ENCODE measurements at regions not wholly inside any gene's neighbourhood (a gene's known extent, or its start where the extent isn't known, plus 50 kb on each side); places are given as distances from the start of the nearest gene placed in this dataset.

DNA sequence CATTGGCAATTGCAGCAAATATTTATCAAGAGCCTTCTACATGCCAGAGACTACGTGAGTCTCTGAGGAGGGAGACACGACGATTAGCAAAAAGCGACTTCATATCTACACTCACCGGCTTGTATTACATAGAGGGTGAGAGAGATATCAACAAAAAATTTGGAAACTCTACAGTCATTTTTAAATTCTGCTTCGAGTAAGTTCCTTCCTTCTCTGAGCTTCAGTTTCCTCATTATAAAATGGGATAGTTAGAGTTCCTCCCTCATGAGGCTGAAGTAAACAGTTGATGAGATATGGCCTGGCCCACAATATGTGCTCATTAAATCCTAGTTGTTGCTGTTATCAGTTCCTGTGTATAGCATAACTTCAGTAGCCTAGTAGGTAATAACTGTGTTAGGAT is 64.1 kb upstream of the SIRPA start:
- Mint-ChIP-seq H3K9me3 (no peaks in the 10 kb centered on the region), H3K27me3 (peaks cover 8% of the 10 kb centered on the region), H3K36me3 (ENCODE audit: low read depth) (no peaks in the 10 kb centered on the region), H3K4me3 (no peak overlapping the region), H3K27ac (no peak overlapping the region), H3K4me1 (no peaks in the 10 kb centered on the region)
- no peak for ATAC-seq (replicated peaks)

- H3K4me1 Mint-ChIP-seq: no peaks in the 10 kb centered on the region
- H3K9me3 Mint-ChIP-seq: no peaks in the 10 kb centered on the region
- no peak for ATAC-seq (replicated peaks)
- peaks cover 8% of the 10 kb centered on the region for H3K27me3 Mint-ChIP-seq
- H3K36me3 Mint-ChIP-seq (ENCODE audit: low read depth): no peaks in the 10 kb centered on the region
- no peak overlapping the region for H3K4me3 Mint-ChIP-seq
- no peak overlapping the region for H3K27ac Mint-ChIP-seq
Observed at GRCh38 chr20:1830240-1830639, 65.0 kb upstream of the SIRPA start.

GRCh38 chr20:1829531-1829930 is 65.7 kb upstream of the SIRPA start:
- H3K4me1 Mint-ChIP-seq: no peaks in the 10 kb centered on the region
- no peak overlapping the region for H3K27ac Mint-ChIP-seq
- H3K36me3 Mint-ChIP-seq (ENCODE audit: low read depth): no peaks in the 10 kb centered on the region
- no peak overlapping the region for H3K4me3 Mint-ChIP-seq
- ATAC-seq (replicated peaks): no peak
- H3K9me3 Mint-ChIP-seq: no peaks in the 10 kb centered on the region
- peaks cover 8% of the 10 kb centered on the region for H3K27me3 Mint-ChIP-seq

- Mint-ChIP-seq H3K27ac (no peak overlapping the region), H3K4me3 (no peak overlapping the region), H3K9me3 (peaks cover 6% of the 10 kb centered on the region), H3K36me3 (ENCODE audit: low read depth) (no peaks in the 10 kb centered on the region), H3K27me3 (peaks cover 9% of the 10 kb centered on the region), H3K4me1 (no peaks in the 10 kb centered on the region)
- no peak for ATAC-seq (replicated peaks)
Observed at GRCh38 chr20:1828786-1829131, 66.4 kb upstream of the SIRPA start.

DNA sequence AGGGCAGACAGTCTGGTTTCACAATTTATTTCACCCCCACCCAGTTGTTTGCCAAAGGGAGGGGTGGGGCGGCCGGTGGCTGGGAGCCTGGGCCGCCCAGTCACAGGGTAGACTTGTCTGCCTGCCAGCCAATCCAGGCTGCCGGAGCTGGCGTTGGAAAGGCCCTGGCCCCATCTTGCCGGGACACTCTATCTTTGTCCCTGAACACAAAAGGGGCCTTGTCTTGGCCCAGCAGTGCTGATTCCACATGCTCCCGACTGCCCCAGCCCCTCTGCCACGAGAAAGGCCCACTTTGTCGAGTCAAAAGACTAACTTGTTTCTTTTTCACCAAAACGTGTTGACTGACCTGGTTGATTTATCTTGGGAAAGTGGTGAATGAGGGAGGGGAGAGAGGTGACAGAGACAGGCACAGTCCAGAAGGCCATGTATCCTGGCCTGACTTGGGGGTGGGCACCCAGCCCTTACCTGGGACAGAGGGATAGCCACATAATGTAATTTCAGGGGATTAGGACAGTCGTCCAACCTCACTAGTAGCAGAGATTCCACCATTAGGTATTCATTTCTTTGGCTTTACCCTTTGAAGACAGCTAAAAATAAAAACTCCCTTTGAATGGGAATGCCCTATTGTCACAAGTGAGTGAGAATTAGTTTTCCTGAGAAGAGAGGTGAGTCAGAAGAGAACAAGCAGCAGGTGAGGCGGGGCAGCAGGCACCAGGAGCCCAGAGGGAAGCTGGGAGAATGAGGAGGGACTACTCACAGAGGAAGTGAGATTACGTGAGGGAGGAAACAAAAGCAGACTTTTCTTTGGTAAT is 67.0 kb upstream of the SIRPA start:
- Mint-ChIP-seq H3K27me3 (peaks cover 11% of the 10 kb centered on the region), H3K27ac (no peak overlapping the region), H3K4me3 (no peak overlapping the region), H3K4me1 (no peaks in the 10 kb centered on the region), H3K9me3 (peaks cover 10% of the 10 kb centered on the region), H3K36me3 (ENCODE audit: low read depth) (no peaks in the 10 kb centered on the region)
- ATAC-seq (replicated peaks): no peak

- Mint-ChIP-seq H3K4me3 (no peak overlapping the region), H3K36me3 (ENCODE audit: low read depth) (no peaks in the 10 kb centered on the region), H3K27me3 (peaks cover 11% of the 10 kb centered on the region), H3K9me3 (peaks cover 13% of the 10 kb centered on the region), H3K4me1 (no peaks in the 10 kb centered on the region), H3K27ac (no peak overlapping the region)
- no peak for ATAC-seq (replicated peaks)
Observed at GRCh38 chr20:1827510-1827973, 67.7 kb upstream of the SIRPA start.

GRCh38 chr20:1825938-1826445 is 69.2 kb upstream of the SIRPA start:
- Mint-ChIP-seq H3K36me3 (ENCODE audit: low read depth) (no peaks in the 10 kb centered on the region), H3K4me1 (no peaks in the 10 kb centered on the region), H3K9me3 (peaks cover 21% of the 10 kb centered on the region), H3K27ac (no peak overlapping the region), H3K4me3 (no peak overlapping the region), H3K27me3 (peaks cover 24% of the 10 kb centered on the region)
- no peak for ATAC-seq (replicated peaks)

GRCh38 chr20:1825507-1825906 is 69.7 kb upstream of the SIRPA start:
- H3K27ac Mint-ChIP-seq: no peak overlapping the region
- H3K9me3 Mint-ChIP-seq: peaks cover 21% of the 10 kb centered on the region
- peaks cover 26% of the 10 kb centered on the region for H3K27me3 Mint-ChIP-seq
- H3K4me3 Mint-ChIP-seq: no peak overlapping the region
- H3K4me1 Mint-ChIP-seq: no peaks in the 10 kb centered on the region
- H3K36me3 Mint-ChIP-seq (ENCODE audit: low read depth): no peaks in the 10 kb centered on the region
- no peak for ATAC-seq (replicated peaks)

DNA sequence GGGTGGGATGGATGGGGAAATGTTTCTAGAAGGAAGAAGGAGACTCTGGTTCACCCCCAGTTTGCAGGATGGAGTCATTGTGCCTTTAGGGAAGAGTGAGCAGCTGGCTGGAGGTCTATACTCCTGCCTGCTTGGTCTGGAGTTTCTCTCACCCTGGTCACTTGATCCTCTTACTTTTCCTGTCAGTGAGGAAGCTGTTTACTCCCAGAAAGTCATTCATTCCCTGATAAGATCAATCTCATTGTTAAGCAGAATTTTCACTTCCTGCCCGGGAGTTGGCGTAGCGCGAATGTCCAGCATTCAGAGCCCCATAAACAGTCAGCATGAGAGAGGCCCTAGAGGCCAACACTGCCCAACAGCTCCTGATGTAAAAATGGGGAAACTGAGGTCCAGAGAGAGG is 70.4 kb upstream of the SIRPA start:
- H3K4me1 Mint-ChIP-seq: no peaks in the 10 kb centered on the region
- peaks cover 31% of the 10 kb centered on the region for H3K27me3 Mint-ChIP-seq
- no peak overlapping the region for H3K27ac Mint-ChIP-seq
- peaks cover 21% of the 10 kb centered on the region for H3K9me3 Mint-ChIP-seq
- H3K4me3 Mint-ChIP-seq: no peak overlapping the region
- no peaks in the 10 kb centered on the region for H3K36me3 Mint-ChIP-seq (ENCODE audit: low read depth)
- ATAC-seq (replicated peaks): no peak

GRCh38 chr20:1824181-1824580 is 71.0 kb upstream of the SIRPA start:
- Mint-ChIP-seq H3K4me1 (no peaks in the 10 kb centered on the region), H3K9me3 (peaks cover 21% of the 10 kb centered on the region), H3K27me3 (peaks cover 34% of the 10 kb centered on the region), H3K27ac (no peak overlapping the region), H3K36me3 (ENCODE audit: low read depth) (no peaks in the 10 kb centered on the region), H3K4me3 (no peak overlapping the region)
- ATAC-seq (replicated peaks): no peak

DNA sequence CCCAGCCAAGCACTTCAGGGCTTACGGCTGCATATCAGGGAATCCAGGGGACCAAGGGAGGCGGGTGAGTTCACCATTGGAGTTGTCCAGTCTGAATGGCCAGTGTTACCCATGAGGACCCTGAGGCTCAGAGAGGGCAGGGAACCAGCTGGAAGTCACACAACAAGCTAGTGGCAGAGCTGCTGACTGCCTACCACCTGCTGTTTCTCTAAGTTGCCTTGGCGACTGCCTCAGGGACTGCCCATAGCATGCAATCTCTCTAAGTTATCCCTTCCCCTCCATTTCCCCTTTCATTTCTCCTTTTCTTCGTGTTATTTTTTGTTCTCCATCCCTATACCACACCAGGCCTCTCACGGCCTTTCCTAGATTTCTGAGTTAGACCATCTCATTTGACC is 71.8 kb upstream of the SIRPA start:
- Mint-ChIP-seq H3K27ac (no peak overlapping the region), H3K9me3 (peaks cover 21% of the 10 kb centered on the region), H3K4me1 (peaks cover 2% of the 10 kb centered on the region), H3K27me3 (peaks cover 39% of the 10 kb centered on the region), H3K4me3 (no peak overlapping the region), H3K36me3 (ENCODE audit: low read depth) (no peaks in the 10 kb centered on the region)
- ATAC-seq (replicated peaks): no peak

GRCh38 chr20:1822564-1823449 is 72.4 kb upstream of the SIRPA start:
- no peak for ATAC-seq (replicated peaks)
- H3K4me1 Mint-ChIP-seq: peaks cover 7% of the 10 kb centered on the region
- peaks cover 21% of the 10 kb centered on the region for H3K9me3 Mint-ChIP-seq
- peaks cover 41% of the 10 kb centered on the region for H3K27me3 Mint-ChIP-seq
- H3K27ac Mint-ChIP-seq: no peak overlapping the region
- no peaks in the 10 kb centered on the region for H3K36me3 Mint-ChIP-seq (ENCODE audit: low read depth)
- H3K4me3 Mint-ChIP-seq: no peak overlapping the region

- Mint-ChIP-seq H3K27me3 (peaks cover 44% of the 10 kb centered on the region), H3K4me1 (peaks cover 7% of the 10 kb centered on the region), H3K36me3 (ENCODE audit: low read depth) (no peaks in the 10 kb centered on the region), H3K27ac (no peak overlapping the region), H3K4me3 (no peak overlapping the region), H3K9me3 (peaks cover 21% of the 10 kb centered on the region)
- ATAC-seq (replicated peaks): no peak
Observed at GRCh38 chr20:1820138-1821079, 74.8 kb upstream of the SIRPA start.

Data from activated T-helper 17 cell treated with anti-CD3 and anti-CD28 coated beads, Interleukin-2, amount 50 U/mL, for 72 hours (primary cell).